HUDEP-2 (cell line): ENCODE measurements at regions not wholly inside any gene's neighbourhood (a gene's known extent, or its start where the extent isn't known, plus 50 kb on each side); places are given as distances from the start of the nearest gene placed in this dataset.
"Not testable (repeated sequence)": the region's sequence is repeated elsewhere in the genome, so short reads cannot be mapped to it uniquely, and the experiment has no call there.

Experiments
- DNase-seq, 76 experiments: peaks; one replicate each; lab custom pipeline; 2025; ENCODE audit not compliant: unreplicated experiment in 76 of 76; lab: John Stamatoyannopoulos, UW

DNA sequence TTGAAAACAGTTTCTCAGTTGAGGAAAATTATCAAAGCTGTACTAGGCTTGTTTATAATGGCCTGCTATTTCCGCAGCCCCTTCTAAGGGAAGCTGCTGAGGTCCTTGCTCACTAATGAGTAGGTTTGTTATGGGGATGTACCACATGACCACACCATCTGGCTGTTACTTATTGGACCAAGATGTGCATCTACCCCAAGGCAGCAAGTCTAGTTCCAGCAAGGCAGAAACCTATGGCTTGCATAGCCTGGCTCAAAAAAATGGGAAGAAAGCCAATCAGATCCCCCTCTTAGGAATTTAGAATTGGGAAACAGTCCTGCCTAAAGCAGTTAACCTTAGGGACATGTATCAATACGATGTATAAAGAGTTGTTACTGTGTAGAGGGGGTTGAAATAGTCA, 186.5 kb upstream of the SPRY2 start:
- DNase-seq: no peak

DNA sequence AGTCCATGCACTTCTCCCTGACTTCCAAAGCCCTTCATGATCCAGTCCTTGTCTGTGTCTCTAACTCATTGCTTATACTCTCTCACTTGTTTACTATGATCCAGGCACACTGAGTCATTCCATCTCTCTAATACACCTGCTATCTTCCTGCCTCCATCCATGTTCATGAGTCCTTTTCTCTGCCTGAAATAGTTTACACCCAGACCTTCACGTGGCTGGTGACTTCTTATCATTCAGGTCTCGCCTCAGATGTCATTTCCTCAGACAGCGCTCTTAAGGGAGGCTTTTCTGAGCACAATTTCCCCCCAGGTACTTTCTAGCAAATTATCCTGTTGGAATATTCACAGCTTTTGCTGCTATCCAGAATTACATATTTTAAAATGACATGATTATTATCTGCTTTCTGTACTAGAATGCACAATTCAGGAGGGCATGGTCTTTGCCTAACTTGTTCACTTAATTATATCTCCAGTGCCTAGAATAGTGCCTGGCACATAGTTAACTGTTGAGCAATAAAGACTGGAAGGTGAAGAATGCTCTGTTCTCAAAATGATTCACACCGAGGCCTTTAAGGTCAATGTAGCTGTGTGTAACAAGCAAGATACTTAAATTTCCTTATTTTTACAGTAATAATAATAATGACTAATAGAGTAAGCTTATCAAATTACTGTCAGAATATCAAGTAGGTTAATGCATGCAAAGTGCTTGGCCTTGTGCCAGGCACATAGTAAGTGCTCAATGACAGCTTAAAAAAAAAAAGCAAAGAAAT, 183.7 kb upstream of the SPRY2 start:
- DNase-seq: no peak

DNA sequence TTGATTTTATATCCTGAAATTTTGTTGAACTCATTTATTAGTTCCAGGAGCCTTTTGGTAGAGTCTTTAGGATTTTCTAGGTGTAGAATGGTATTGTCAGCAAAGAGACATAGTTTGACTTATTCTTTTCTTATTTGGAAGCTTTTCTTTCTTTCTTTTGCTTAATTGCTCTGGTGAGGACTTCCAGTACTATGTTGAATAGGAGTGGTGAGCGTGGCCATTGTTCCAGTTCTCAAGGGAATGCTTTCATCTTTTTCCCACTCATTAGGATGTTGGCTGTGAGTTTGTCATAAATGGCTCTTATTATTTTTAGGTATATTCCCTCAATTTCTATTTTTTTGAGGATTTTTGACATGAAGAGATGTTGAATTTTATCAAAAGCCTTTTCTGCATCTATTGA, 182.2 kb upstream of the SPRY2 start:
- DNase-seq: no peak

DNA sequence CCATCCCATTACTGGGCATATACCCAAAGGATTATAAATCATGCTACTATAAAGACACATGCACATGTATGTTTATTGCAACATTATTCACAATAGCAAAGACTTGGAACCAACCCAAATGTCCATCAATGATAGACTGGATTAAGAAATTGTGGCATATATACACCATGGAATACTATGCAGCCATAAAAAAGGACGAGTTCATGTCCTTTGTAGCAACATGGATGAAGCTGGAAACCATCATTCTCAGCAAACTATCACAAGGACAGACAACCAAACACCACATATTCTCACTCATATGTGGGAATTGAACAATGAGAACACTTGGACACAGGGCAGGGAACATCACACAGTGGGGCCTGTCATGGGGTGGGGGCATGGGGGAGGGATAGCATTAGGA, 181.5 kb upstream of the SPRY2 start:
- DNase-seq: not testable (repeated sequence)

DNA sequence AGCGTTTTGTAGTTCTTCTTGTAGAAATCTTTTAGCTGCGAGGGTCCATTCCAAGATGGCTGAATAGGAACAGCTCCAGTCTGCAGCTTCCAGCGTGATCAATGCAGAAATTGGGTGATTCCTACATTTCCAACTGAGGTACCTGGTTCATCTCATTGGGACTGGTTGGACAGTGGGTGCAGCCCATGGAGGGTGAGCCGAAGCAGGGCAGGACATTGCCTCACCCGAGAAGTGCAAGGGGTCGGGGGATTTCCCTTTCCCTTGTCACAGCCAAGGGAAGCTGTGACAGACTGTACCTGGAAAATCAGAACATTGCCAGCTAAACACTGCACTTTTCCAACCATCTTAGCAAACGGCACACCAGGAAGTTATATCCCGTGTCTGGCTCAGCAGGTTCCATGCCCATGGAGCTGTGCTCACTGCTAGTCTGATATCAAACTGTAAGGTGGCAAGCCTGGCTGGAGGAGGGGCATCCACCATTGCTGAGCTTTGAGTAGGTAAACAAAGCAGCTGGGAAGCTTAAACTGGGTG, 176.0 kb upstream of the SPRY2 start:
- no peak for DNase-seq

DNA sequence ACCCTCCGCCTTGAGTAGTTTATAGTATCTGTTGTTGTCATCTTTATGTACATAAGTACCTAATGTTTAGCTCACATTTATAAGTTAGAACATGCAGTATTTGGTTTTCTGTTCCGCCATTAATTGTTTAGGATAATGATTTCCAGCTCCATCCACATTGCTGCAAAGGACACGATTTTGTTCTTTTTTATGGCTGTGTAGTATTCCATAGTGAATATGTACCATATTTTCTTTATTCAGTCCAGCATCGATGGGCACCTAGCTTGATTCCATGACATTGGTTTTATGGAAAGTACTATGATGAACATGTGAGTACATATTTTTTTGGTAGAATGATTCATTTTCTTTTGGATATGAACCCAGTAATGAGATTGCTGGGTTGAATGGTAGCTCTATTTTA, 174.4 kb upstream of the SPRY2 start:
- DNase-seq: no peak

DNA sequence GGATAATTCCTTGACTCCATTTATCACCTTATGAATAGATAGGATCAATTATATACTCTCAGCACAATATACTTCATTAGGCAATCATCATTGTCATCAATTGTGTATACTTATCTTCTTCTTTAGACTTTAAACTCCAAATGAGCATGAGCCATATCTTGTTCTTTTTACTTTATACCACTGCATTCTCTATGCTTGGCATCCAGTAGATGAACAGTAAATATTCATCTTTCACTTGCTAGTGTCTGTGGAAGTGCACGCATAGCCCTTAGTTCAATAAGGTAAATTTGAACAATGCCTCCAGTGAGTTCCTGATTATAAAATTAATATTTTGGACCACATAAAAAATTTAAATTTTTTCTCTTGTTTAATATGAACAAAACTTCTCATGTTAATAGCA, 172.3 kb upstream of the SPRY2 start:
- no peak for DNase-seq

DNA sequence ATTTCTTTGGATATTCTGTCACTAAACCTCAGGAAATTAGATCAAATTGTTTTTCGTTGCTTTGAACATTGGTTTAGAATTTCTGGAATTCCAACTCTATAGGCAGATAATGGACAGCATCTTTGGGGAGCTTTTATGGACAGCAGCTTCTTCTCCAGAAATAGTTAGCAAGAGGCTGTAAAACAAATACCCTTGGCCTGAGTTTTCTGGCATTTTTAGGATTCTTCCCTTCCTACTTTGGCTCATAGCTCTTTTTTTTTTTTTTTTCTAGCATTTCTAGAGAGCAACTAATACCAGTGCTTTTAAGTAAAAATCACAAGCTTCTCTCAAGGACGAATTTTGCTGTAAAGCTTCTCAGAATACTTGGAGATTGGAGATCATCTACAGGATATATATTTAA, 169.8 kb upstream of the SPRY2 start:
- DNase-seq: no peak

DNA sequence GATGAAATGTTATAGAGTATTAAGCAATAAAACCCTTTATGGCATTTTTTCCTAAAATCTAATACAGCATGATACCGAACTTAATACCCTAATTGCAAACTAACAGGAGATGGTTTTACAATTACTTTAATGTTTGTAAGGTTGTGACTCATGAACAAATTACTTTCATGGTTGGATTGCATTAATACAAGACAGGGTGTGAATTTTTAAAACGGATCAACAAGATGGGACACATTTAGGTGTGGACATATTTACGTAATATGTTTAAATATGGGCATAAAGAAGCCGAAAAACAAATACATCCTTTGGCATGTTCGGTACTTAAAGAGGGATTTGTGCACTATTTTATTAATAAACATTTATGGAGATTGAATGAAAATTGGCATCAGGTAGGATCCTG, 168.3 kb upstream of the SPRY2 start:
- no peak for DNase-seq

DNA sequence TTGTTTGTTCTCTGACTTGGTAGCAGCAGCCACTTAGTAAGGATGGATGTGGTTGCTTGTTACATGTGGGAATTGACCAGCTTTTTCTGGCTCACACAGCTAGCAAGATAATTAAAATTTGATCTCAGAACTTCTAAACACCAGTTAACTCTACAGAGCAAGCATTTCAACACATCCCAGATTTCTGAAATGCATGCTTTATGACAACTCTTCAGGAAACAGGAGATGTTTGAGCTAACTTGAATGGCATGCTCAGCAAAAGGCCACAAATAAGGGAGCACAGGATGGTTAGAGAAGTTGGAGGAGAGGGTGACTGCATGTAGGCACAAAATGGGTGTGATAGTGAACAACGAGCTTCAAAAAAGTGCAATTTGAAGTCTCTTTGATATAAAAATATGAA, 167.1 kb upstream of the SPRY2 start:
- DNase-seq: no peak

DNA sequence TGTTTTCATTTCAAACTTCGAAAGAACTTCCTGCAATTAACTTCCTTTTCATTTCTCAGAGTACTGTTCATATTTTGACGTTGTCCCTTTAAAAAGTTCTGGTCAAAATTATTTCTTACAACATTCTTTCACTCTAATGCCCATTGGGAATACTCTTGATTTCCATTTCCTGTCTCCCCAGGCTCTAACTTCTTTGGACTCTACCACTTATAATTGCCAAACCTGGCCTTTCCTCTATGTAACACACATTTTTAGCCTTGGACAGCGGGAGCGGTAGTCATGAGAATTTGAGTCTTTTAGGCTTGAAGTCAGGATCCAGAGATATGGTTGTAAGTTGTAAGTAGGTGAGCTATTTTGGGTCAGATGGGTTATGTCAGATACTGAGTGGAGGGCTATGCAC, 163.5 kb upstream of the SPRY2 start:
- DNase-seq: no peak

DNA sequence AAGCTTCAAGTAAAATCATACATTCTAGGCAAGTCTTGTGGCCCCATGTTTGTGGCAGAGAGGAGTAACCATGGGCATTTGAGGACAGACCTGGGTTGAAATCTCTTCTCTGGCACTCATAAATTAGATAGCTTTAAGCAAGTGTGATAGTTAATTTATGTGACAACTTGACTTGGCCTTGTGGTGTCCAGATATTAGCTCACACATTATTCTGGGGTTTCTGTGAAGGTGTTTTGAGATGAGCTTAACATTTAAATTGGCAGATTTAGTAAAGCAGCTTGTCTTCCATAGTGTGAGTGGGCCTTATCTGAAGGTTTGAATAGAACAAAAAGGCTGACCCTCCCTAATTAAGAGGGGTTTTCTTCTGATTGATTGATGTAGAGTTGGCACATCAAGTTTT, 161.4 kb upstream of the SPRY2 start:
- no peak for DNase-seq

DNA sequence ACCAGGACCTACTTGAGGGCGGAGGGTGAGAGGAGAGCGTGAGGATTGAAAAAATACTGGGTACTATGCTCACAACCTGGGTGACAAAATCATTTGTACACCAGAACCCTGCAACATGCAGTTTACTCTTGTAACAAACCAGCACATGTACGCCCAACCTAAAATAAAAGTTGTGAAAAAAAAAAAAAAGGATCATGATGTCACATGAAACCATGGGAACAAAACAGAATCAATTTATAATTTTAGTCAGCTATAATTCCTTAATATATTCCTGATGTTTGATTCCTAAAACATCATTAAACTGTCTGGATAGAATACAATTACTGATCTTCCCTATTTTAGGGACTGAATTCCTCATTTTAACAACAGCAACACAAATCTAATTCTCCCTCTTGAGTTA, 160.6 kb upstream of the SPRY2 start:
- DNase-seq: no peak

DNA sequence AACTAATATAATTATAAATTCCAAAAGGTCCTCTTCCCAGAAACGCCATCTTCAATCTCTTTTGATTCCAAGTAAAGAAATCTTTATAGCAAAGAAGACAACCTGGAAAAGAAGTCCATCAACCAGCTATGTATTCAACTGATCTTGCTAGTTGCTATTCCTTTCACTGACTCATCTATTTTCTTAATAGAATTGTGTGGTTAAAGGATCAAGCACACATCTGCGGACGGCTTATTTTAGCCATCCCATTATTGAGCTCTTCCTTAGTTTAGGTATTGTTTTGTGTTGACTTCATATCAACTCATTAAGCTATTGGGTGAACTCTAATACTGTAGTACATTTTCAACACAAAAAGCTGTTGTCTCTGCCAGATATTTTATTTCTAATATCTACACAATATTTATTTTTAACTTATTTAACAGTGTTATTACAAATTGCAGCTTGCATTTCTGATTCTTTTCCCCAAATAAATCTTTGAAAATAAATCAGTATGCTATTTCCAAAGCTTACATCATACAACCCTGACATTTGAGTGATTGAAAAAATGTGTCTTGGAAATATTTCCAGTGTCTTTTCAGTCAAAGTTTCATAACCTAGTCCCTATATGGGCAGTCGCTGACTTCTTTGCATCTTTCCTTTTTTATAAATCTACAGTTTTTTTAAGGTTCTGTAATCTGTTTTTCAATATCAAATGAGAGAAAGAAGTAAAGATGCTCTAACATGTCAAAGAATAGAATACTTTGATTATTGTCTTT, 158.8 kb upstream of the SPRY2 start:
- no peak for DNase-seq

DNA sequence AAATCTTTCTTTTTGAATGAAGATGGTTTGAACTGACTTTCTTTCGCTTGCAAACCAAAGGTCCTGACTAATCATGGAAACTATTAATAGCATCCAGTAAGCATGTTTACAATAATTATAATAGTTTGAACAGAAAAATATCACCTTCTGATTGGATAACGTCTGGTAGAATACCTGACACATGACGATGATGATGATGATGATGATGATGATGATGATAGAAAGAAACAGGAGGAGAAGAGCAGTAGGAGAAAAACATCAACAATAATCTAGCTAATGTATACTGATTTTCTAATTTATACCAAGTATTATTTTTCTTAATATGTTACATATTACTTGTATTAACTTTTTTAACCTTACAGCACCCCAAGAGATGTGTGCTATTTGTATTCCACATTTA, 157.5 kb upstream of the SPRY2 start:
- no peak for DNase-seq

DNA sequence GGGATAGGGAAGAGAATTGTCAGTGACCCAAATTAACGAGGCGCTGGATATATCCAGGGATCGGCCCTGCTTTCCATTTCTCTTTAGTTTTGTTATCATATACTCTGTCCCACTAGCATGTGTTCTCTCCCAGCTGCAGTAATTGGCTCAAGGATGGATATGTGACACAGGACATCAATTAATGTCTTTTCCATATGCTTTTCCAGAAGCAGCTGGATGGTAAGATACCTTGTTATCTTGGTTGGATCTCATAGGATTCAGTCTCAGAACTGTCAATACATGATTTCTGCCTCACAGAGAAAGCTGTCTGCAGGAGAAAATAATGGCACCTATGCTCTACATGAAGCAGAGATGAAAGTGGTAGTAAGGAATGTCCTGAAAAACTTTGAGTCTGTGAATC, 157.1 kb upstream of the SPRY2 start:
- DNase-seq: no peak

DNA sequence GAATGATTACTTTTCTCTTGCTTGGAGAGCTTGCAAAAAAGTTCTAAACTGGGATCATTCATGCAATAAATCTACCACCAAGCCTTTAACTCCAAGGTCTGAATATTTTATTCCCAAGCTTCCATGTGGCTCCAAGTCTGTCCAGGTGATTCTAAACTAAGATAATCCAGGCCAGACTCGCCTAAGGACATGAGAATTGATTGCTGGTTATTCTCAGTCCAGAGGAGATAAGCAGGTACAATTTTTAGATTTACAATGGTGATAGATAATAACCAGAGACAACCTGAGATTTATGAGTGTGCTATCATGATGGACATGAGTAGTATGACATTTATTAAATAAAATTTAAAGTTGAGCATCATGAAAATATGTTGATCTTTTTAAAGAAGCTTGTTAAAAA, 156.5 kb upstream of the SPRY2 start:
- DNase-seq: no peak

DNA sequence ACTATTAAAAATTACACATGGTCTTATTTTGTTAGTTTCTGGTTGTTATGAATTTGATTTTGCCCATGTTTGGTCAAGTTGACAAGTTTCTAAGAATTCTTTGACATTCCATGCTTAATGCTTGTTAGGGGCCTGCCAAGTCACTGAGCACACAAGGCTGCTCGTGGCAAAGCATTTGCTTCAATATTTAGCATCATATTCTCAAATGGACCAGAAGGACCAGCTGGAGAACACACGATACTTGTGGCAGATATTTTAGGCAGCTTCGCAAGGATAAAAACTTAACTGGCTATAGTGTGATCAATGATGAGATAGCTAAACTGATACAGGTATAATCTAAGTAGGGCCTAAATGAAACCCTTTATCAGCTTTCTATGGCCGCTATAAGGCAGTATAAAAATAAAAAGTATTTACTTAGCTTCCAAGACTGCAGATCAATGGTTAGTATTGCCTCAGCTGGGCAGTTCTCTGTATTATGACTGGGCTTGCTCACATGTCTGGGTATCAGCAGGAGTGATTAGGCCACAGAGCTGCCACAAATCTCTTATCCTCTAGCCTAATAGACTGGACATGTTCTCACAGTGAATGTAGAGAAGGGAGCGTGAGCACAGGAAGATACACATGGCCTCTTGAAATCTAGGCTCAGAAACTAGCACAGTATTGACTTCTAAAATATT, 155.9 kb upstream of the SPRY2 start:
- no peak for DNase-seq

DNA sequence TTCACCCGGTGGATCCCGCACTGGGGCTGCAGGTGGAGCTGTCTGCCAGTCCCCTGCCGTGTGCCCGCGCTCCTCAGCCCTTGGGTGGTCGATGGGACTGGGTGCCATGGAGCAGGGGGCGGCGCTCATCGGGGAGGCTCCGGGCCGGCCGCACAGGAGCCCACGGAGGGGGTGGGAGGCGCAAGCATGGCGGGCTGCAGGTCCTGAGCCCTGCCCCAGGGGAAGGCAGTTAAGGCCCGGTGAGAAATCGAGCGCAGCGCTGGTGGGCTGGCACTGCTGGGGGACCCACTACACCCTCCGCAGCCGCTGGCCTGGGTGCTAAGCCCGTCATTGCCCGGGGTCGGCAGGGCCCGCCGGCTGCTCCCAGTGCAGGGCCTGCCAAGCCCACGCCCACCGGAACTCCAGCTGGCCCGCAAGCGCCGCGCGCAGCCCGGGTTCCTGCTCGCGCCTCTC, 149.6 kb upstream of the SPRY2 start:
- DNase-seq: not testable (repeated sequence)

DNA sequence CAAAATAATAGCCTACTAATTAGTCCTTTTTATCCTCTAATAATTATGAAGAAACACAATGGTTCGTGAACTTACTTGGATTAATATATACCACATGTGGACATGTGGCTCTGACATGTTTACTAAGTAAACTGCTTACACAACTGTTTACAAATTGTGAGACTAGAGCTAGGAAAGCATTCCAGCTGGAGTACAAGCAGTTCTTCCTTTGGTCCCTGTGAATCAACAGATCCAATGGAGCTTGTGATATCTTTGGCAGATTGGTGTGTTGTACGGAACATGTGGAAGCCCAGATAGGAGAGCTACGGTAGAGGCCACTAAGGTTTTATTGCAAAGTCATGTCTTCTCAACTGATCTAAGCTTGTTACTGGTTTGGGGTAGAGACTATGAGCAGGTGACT, 145.5 kb upstream of the SPRY2 start:
- DNase-seq: no peak

DNA sequence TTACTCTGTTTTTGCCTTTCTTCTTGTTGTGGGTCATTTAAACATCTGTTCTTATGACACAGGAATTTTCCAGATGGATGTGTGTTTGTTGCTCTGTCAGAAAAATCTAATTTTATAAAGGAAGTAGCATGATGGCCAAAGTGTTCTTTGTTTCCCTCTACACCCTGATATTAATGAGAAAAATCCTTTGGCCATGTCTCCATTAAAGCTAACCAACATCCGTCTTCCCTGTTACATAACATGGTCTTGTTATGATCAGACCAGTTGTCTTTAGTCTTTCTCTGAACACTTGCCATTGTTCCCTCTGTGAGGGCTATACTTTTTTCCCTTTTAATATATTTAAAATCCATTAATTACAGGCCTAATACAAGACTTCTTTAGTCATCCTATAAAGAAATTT, 142.2 kb upstream of the SPRY2 start:
- DNase-seq: no peak

DNA sequence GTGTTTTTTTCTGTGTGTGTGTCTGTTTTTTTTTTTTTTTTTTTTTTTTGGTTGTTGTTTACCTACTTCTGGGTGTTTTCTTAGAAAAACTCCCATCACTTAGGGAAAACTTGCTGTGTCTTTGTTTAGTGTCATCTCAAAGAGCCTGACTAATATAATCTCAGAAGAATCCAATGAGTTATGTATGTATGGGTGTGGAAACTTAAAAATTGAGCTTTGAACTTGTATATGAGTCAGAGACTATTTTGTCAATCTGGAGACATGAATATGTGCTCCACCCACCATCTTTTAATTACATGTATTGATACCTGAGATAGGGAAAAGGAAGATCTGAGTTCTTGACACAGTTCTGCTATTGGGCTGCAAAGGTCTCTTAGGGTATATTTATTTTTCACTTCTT, 140.7 kb upstream of the SPRY2 start:
- DNase-seq: no peak
